Coronary artery (tissue), 2 donors: ENCODE measurements at regions not wholly inside any gene's neighbourhood (a gene's known extent, or its start where the extent isn't known, plus 50 kb on each side); places are given as distances from the start of the nearest gene placed in this dataset.

Source experiments
- DNase-seq: peaks from one replicate; pipeline ENCODE4 v3.0.0-alpha.2; 2017; ENCODE audit warnings: low spot score
- H3K27ac ChIP-seq, 2 donors: fragments of 200-600 bp; sonication (generic); one replicate each; pipeline ENCODE4 v1.5.1; 2016 to 2019
- H3K4me3 ChIP-seq: fragments of 200-600 bp; sonication (generic); 2 replicates; pipeline ENCODE4 v1.5.1; 2016; ENCODE audit warnings: mild to moderate bottlenecking, moderate library complexity
- CTCF ChIP-seq: fragments of 200-600 bp; sonication (generic); IDR thresholded peaks from one replicate; pipeline ENCODE4 v1.5.1; 2019; ENCODE audit warnings: antibody characterized with exemption

- no peak for TF ChIP-seq CTCF
- no peak overlapping the region for H3K27ac ChIP-seq
- no peak for DNase-seq
- no peak overlapping the region for H3K4me3 ChIP-seq
These were observed 1089.4 kb upstream of the C9orf72 start for GRCh38 chr9:28662675-28663074.

- no peak overlapping the region for H3K27ac ChIP-seq
- H3K4me3 ChIP-seq, result no peak overlapping the region
- no peak for TF ChIP-seq CTCF
- no peak for DNase-seq
These were observed 1094.9 kb upstream of the C9orf72 start for GRCh38 chr9:28668158-28668557.

- DNase-seq, result no peak
- H3K27ac ChIP-seq, result no peak overlapping the region
- H3K4me3 ChIP-seq, result no peak overlapping the region
- no peak for TF ChIP-seq CTCF
These were observed 1097.7 kb upstream of the C9orf72 start for GRCh38 chr9:28671000-28671399.

GRCh38 chr9:28678097-28678496 lies 1104.8 kb upstream of the C9orf72 start:
- no peak overlapping the region for H3K27ac ChIP-seq
- TF ChIP-seq CTCF, result no peak
- no peak for DNase-seq
- no peak overlapping the region for H3K4me3 ChIP-seq

GRCh38 chr9:28688172-28688571 lies 1114.9 kb upstream of the C9orf72 start:
- no peak overlapping the region for H3K4me3 ChIP-seq
- TF ChIP-seq CTCF, result no peak
- DNase-seq, result no peak
- H3K27ac ChIP-seq, result no peak overlapping the region

GRCh38 chr9:28692012-28692411 lies 1118.7 kb upstream of the C9orf72 start:
- no peak for TF ChIP-seq CTCF
- no peak overlapping the region for H3K4me3 ChIP-seq
- DNase-seq, result no peak
- no peak overlapping the region for H3K27ac ChIP-seq

- DNase-seq, result no peak
These were observed 1123.7 kb upstream of the C9orf72 start for GRCh38 chr9:28696960-28697359.

More at GRCh38 chr9:28696960-28697359, 1123.7 kb upstream of the C9orf72 start:
- Histone ChIP-seq H3K27ac (no peak overlapping the region), H3K4me3 (no peak overlapping the region)
- TF ChIP-seq CTCF, result no peak
